GM21786 (cell line): ENCODE measurements at regions not wholly inside any gene's neighbourhood (a gene's known extent, or its start where the extent isn't known, plus 50 kb on each side); places are given as distances from the start of the nearest gene placed in this dataset.

Experiments used
- ATAC-seq: cut with Tn5 transposase; IDR thresholded peaks from one replicate; pipeline ENCODE4 v1.9.1; 2021; ENCODE audit not compliant: unreplicated experiment

DNA sequence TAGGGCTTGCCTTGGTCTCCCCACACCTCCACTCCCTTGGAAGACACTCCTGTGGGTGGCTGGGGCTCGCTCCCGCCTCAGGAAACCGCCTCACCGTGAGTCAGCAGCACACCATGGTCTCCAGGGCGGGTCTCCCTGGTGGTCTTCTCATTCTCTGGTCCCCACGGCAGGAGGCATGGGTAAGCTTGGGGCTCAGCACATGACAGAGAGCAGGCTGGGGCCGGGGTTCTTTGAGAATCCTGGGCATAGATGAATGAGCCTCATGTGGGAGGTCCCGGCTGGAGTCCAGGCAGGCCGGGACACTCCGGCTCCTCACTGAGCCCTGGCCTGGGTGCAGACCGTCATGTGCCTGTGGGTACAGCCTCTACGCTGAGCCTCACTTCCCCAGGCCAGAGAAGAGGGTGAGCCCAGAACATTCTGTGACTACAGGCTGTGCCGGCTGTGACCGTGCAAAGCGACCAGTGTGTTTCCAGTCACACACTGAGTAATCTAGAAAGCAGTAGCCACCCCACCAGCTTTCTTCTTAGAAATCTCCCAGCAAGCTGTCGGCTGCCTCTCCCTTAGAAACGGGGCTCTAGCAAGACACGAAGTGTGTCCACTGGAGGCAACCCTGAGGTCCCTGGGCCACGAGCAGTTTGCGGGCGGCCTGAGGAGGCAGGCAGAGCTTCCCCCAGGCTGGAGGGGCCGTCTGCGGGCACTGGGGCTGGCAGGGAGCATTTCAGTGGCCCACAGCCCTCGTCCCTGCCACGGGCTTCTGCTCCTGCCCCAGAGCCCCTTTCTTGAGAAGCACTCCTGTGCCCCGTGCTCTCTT is 93.1 kb downstream of the RHOB start:
- ATAC-seq: no peak

GRCh38 chr2:20540587-20541293 is 93.9 kb downstream of the RHOB start:
- ATAC-seq: no peak

DNA sequence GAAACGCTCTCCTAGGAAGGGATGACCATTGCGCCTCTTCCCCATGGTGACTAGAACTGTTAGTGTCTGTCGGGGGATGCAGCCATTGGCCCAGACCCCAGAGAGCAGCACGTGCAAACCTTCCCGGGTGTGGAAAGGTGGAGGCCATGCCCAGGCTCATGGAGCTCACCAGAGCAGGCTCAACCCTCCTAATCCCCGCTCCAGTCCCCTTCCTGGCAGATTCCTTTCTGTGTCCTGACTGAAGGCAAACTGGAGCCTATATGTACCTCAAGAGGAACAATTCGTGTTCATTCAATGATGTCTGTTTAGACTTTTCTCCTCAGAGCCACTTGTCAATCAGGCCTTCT is 94.4 kb downstream of the RHOB start:
- ATAC-seq: no peak

- ATAC-seq: no peak
Measured at GRCh38 chr2:20541651-20542050, 94.8 kb downstream of the RHOB start.

- no peak for ATAC-seq
Measured at GRCh38 chr2:20542269-20542668, 95.4 kb downstream of the RHOB start.

- no peak for ATAC-seq
Measured at GRCh38 chr2:20542746-20543468, 96.0 kb downstream of the RHOB start.

- ATAC-seq: no peak
Measured at GRCh38 chr2:20543469-20544152, 96.7 kb downstream of the RHOB start.

GRCh38 chr2:20544153-20544747 is 97.4 kb downstream of the RHOB start:
- no peak for ATAC-seq

- ATAC-seq: no peak
Measured at GRCh38 chr2:20549144-20549543, 101.8 kb downstream of the HS1BP3 start.

DNA sequence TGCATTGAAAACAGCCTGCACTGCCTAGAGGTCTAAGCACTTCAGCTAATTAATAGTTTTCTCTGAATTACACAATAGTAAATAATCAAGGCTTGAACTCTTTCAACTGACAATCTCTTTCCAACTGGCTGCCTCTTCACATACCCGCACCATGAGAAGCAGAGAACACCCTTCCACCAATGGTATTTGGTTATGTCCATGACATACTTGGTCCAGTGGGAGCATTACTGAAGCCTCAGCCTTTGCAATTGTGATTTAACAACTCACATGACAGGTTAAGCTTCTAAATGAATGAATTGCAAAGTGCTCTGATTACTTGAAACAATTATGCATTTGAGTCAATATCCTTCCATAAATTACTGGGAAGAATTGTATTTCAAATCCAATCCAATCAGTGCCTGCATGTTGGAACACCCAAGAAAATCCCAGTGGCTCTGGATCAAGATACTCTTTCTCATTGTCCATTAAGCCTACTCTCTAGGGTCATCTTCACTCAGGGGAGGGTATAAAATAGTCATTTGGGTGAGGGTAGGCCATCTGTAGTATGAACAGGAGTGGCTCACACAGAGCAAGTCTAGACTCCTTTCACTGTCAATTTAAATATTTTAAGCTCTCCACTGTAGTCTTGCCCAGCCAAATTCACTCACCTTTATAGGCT is 101.1 kb downstream of the HS1BP3 start:
- ATAC-seq: no peak

DNA sequence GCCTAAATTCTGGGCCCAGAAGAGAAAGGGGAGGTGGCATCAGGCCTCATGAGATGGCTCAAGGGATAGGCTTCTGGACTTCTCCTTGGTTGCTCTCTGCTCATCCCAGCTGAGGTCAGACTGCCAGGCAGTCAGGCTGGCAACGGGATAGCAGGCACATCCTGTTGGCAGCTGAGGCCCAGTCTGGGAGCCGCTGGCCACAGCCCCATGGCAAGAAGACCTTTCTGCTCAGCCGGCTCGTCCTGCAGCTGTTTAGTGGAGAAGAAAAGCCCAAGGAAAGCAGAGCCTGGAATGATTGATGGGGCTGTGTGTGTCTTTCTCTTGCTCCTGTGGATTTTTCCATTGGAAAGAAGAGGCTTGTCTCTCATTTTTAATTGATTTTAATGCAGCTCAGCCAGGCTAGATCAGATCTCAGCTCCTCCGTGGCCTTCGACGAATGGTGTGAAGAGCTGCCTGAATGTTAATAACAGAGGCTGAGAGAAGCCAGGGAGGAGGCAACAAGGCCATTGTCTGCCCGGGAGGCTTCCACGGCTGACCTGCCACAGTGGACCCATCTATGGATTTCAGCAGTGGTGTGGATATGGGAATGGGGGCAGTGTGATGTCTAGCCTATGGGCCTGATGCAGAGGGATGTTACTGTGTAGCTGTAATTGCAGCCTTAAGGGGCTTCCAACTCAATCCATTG is 99.5 kb downstream of the HS1BP3 start:
- ATAC-seq: no peak

- ATAC-seq: no peak
Measured at GRCh38 chr2:20551945-20552328, 99.0 kb downstream of the HS1BP3 start.

DNA sequence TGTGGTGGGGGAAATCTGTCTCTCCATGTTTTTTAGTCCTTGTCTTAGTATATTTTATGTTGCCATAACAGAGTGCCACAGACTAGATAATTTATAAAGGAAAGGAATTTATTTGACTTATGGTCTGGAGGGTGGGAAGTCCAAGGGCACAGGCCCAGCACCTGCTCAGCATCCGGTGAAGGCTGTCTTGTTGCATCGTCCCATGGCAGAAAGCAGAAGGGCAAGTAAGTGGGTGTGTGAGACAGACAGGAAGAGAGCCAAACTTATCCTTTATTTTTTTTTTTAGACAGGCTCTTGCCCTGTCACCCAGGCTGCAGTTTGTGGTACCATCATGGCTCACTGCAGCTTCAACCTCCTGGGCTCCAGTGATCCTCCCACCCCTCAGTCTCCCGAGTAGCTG is 98.1 kb downstream of the HS1BP3 start:
- ATAC-seq: no peak

DNA sequence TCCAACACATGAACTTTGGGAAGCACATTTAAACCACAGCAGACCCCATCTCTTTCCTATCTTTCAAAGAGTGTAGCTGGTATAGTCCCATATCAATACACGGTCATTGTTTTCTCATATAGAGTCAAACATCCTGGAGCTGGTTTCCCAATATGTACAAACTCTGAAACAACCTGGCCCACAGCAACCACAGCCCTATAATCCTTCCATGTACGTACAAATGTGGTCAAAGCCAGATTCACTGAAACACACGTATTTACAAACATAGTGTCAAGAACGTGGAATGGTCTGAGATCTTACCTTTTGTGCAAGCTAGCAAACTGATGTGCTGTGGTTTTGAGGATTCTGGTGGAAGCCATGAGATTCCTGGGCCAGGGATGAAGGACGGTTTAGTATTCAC is 97.3 kb downstream of the HS1BP3 start:
- ATAC-seq: no peak

GRCh38 chr2:20555954-20556353 is 94.9 kb downstream of the HS1BP3 start:
- ATAC-seq: peak; percentile 63

DNA sequence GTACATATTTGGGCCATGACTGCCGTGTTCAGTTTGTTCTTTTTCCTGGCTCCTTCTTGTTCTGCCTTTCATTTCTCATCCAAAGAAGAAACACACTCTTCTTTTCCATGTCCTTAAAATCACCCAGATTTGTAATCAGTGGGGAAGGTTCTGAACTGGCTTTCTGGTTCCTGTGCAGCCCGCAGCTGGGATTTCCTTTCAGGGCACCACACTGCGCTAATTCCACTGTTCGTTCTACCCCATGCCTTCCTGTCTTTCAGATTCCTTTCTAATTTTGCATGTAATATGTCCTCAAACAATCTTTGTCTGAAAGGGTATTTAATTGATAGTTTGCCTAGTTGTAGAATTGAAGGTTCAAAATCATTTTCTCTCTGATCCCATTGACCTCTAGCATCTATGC is 94.1 kb downstream of the HS1BP3 start:
- ATAC-seq: no peak

- no peak for ATAC-seq
Measured at GRCh38 chr2:20557226-20557625, 93.7 kb downstream of the HS1BP3 start.

- ATAC-seq: no peak
Measured at GRCh38 chr2:20557635-20558034, 93.3 kb downstream of the HS1BP3 start.

DNA sequence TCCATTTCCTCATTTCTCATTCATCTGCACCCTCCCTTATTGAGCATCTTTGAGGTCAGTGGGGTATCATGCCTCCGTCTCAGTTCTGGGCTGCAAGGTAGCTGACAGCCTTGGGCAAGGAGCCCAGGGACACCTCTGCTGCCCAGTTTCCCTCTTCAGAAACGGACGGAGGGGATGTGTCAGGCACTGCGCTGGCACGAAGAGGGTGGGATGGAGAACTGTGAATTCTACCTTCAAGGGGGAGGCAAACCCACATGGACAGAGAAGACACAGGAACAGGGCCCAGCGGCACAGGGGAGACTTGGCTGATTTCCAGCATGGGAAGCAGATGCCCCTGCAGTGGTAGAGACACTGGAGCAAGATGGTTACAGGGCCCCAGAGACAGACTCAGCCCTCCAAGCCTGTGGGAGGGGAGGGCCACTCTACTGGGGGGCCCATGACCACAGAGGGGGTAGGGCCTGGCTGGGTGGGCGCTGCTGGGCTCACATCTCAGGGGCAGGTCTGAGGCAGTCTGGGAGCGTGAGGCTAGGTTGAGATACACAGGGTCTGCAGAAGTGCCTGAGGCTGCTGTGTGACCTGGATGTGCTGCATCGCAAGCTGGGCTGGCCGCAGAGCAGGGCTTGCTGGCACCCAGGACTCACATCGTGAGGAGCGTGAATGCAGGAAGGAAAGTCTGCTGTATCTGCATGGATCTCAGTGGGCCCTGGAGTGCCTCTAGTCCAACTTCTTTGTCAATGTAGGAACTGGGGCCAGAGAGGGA is 92.3 kb downstream of the HS1BP3 start:
- ATAC-seq: no peak
